Right lobe of liver (tissue), 4 donors: ENCODE measurements at regions not wholly inside any gene's neighbourhood (a gene's known extent, or its start where the extent isn't known, plus 50 kb on each side); places are given as distances from the start of the nearest gene placed in this dataset.

ENCODE experiments used
- CTCF ChIP-seq, 4 donors: fragments of 200-600 bp in 3 of 4; fragments of 450-650 bp in 1 of 4; IDR thresholded peaks; one replicate each; pipeline versions ENCODE4 v1.5.1 to v1.8.0; 2016 to 2022; ENCODE audit warnings: antibody characterized with exemption in 4 of 4, mild to moderate bottlenecking in 2 of 4
- POLR2A ChIP-seq: fragments of 450-650 bp; IDR thresholded peaks from one replicate; pipeline ENCODE4 v1.6.1; 2017; ENCODE audit warnings: antibody characterized with exemption, mild to moderate bottlenecking
- donor health status: DM: no; HTN: no; CAD: no.
- donor health status: DM: no; HTN: no; CAD: no.
- donor health status: DM: no; HTN: yes; CAD: no.

GRCh38 chr11:87660926-87661660 lies 514.1 kb downstream of the RAB38 start:
- TF ChIP-seq CTCF (IDR thresholded peaks at IDR 0.05) (no peak), POLR2A (no peak)
